Lung (tissue), 11 donors: ENCODE measurements at regions not wholly inside any gene's neighbourhood (a gene's known extent, or its start where the extent isn't known, plus 50 kb on each side); places are given as distances from the start of the nearest gene placed in this dataset.

ENCODE experiments used
- ATAC-seq: fragments of 200-7000 bp; cut with Tn5 transposase; one replicate; pipeline ENCODE4 v1.9.1; 2020; ENCODE audit warnings: moderate number of reproducible peaks; ENCODE audit not compliant: insufficient read depth, low FRiP score
- DNase-seq, 3 donors: peaks; one replicate each; pipeline ENCODE4 v3.0.0-alpha.2; 2013 to 2017
- H3K27ac ChIP-seq, 2 donors: one replicate each; pipeline ENCODE4 v1.5.1; 2013; ENCODE audit warnings: mild to moderate bottlenecking in 2 of 2, moderate library complexity in 2 of 2, control low read depth in 1 of 2, inconsistent platforms in 1 of 2, low read depth in 1 of 2, low read length in 1 of 2
- H3K27me3 ChIP-seq, 3 donors: one replicate each; pipeline ENCODE4 v1.5.1; 2013; ENCODE audit warnings: low read length in 2 of 3; ENCODE audit not compliant: control insufficient read depth in 3 of 3, insufficient read depth in 3 of 3
- H3K36me3 ChIP-seq, 4 donors: one replicate each; pipeline ENCODE4 v1.5.1; 2013; ENCODE audit warnings: low read length in 4 of 4, mild to moderate bottlenecking in 1 of 4, moderate library complexity in 1 of 4; ENCODE audit not compliant: control insufficient read depth in 4 of 4, insufficient read depth in 4 of 4
- H3K4me1 ChIP-seq, 5 donors: one replicate each; pipeline ENCODE4 v1.5.1; 2013; ENCODE audit warnings: low read length in 5 of 5, mild to moderate bottlenecking in 2 of 5, moderate library complexity in 1 of 5; ENCODE audit not compliant: control insufficient read depth in 5 of 5, insufficient read depth in 5 of 5
- H3K4me3 ChIP-seq: one replicate; pipeline ENCODE4 v1.5.1; 2013; ENCODE audit warnings: mild to moderate bottlenecking, control low read depth, moderate library complexity
- H3K9ac ChIP-seq, 2 donors: one replicate each; pipeline ENCODE4 v1.5.1; 2013; ENCODE audit warnings: low read length in 2 of 2, control low read depth in 1 of 2; ENCODE audit not compliant: insufficient read depth in 1 of 2
- H3K9me3 ChIP-seq, 4 donors: one replicate each; pipeline ENCODE4 v1.5.1; 2013; ENCODE audit warnings: low read length in 3 of 4, mild to moderate bottlenecking in 1 of 4, moderate library complexity in 1 of 4; ENCODE audit not compliant: control insufficient read depth in 4 of 4, insufficient read depth in 3 of 4
- CTCF ChIP-seq: IDR thresholded peaks from 2 replicates; pipeline ENCODE4 v1.5.1; 2012; ENCODE audit warnings: mild to moderate bottlenecking; ENCODE audit errors: control extremely low read depth, extremely low read depth
- WGBS, 2 donors: extraction: QIAGEN DNeasy Blood & Tissue Kit; methylation state at CpG; one replicate each; pipeline ENCODE4 v1.1.7; 2013; 5-methylcytosine and 5-hydroxymethylcytosine counted together
- donor health status: control.
- donor health status: control.
- donor health status: Bipolar disorder and iron deficiency.
- donor health status: healthy.
- donor health status: DM: yes; HTN: yes; CAD: no.

DNA sequence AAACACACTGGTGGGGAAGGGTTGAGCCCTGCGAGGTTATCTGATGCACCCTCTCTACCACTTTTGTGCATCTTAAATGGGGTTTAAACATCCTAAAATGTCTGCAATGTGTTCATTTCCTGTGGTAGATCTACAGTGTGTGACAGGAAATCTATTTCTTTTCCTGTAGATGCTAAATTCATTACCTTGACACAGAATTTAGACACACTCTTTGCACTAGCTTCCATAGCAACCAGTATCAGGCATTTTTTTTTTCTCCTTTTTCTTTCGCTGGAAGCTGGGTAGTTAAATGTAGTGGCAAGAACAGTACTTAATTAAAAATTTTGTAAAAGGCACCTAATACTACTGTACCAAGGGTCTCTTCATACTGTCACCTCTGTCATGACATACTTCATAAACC, 141.1 kb downstream of the RFPL4B start:
- ATAC-seq (no peak), DNase-seq (no peak)
- H3K27me3 ChIP-seq: no peaks in the 10 kb centered on the region
- no peak for TF ChIP-seq CTCF
- WGBS, 2 donors: 80 to 87% methylated on average over 2 of the region's 2 CpGs
- no peak overlapping the region for H3K27ac ChIP-seq
- H3K4me1 ChIP-seq: peaks cover 0 to 27% (median 0%) of the 10 kb centered on the region in 5 donors
- no peak overlapping the region for H3K4me3 ChIP-seq
- no peaks in the 10 kb centered on the region for H3K9me3 ChIP-seq
- no peaks in the 10 kb centered on the region for H3K36me3 ChIP-seq
- H3K9ac ChIP-seq: no peak overlapping the region

- Histone ChIP-seq H3K9me3 (no peaks in the 10 kb centered on the region), H3K36me3 (no peaks in the 10 kb centered on the region), H3K4me3 (no peak overlapping the region), H3K4me1 (peaks cover 0 to 22% (median 0%) of the 10 kb centered on the region in 5 donors), H3K27me3 (peaks cover 0 to 2% (median 0%) of the 10 kb centered on the region in 3 donors), H3K27ac (no peak overlapping the region), H3K9ac (no peak overlapping the region)
- no peak for TF ChIP-seq CTCF
- 38 to 56% methylated on average over 5 of the region's 5 CpGs for WGBS, 2 donors
- DNase-seq (peak; percentile 95 to 98 (median 97)), ATAC-seq (no peak)
Observed at GRCh38 chr6:112501705-112502104, 154.6 kb downstream of the RFPL4B start.

DNA sequence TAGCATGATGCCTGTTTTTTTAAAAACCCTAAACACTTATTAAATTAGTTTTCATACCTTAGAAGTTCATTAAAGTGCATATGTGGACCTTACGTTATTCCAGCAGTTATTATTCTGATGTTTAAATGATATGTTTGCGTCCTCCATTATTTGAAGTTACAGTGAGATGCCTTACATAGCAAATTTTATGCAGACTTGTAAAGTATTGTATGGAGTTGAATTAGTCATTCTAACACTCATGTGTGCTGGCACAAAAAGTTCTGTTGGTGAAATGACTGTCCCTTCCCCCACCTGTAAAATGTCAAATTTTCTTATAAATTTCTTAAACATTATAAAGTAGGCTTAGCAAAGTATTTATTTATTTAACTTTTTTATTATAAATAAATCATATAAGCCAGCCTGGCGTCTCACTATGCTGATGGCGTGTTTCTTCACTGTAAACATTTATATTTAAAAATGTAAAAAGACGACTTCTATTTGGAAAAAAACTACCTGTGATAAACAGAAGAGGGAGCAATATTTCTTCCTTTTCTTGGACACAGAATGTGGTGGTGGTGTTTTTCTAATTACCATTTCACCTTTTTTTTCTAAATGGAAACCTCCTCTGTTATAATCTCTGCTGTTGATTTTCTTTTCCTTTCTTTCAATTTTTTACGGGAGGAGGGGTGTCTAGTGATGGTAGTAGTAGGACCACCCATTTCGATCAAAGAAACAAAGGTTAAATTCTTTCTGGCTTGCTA, 155.4 kb downstream of the RFPL4B start:
- no peak for TF ChIP-seq CTCF
- ATAC-seq: no peak
- peak in 2 of 3 donors; percentile 68 to 74 for DNase-seq
- H3K27me3 ChIP-seq: peaks cover 0 to 2% (median 0%) of the 10 kb centered on the region in 3 donors
- 65 to 77% methylated on average over 7 of the region's 7 CpGs for WGBS, 2 donors
- no peaks in the 10 kb centered on the region for H3K9me3 ChIP-seq
- no peak overlapping the region for H3K27ac ChIP-seq
- peaks cover 0 to 22% (median 0%) of the 10 kb centered on the region in 5 donors for H3K4me1 ChIP-seq
- H3K36me3 ChIP-seq: no peaks in the 10 kb centered on the region
- H3K9ac ChIP-seq: no peak overlapping the region
- no peak overlapping the region for H3K4me3 ChIP-seq
